GM19397 (cell line): ENCODE measurements at regions not wholly inside any gene's neighbourhood (a gene's known extent, or its start where the extent isn't known, plus 50 kb on each side); places are given as distances from the start of the nearest gene placed in this dataset.
"Not testable (repeated sequence)": the region's sequence is repeated elsewhere in the genome, so short reads cannot be mapped to it uniquely, and the experiment has no call there.

ENCODE experiments used
- ATAC-seq: cut with Tn5 transposase; IDR thresholded peaks from one replicate; pipeline ENCODE4 v1.9.1; 2021; ENCODE audit warnings: mild to moderate bottlenecking, moderate library complexity; ENCODE audit not compliant: unreplicated experiment

- ATAC-seq, result no peak
These were observed 105.4 kb upstream of the TLK1 start for GRCh38 chr2:171266102-171266501.

GRCh38 chr2:171261529-171261928, 100.8 kb upstream of the TLK1 start:
- not testable (repeated sequence) for ATAC-seq

GRCh38 chr2:171260471-171261424, 100.1 kb upstream of the TLK1 start:
- ATAC-seq, result no peak

DNA sequence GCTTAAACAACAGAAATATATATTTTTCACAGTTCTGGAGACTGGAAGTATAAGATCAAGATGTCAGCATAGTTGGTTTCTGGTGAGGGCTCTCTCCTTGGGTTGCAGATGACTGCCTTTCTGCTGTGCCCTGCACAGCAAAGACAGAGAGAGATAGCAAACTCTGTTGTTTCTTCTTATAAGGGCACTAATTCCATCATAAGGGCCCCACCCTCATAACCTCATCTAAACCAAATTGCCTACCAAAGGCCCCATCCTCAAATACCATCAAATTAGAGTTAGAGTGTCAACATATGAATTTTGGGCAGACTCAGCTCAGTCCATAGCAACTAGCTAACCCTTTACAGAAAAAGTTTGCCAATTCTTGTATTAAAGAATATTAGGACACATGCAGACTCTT, 94.0 kb upstream of the TLK1 start:
- ATAC-seq, result no peak

GRCh38 chr2:171253900-171254650, 93.4 kb upstream of the TLK1 start:
- no peak for ATAC-seq

DNA sequence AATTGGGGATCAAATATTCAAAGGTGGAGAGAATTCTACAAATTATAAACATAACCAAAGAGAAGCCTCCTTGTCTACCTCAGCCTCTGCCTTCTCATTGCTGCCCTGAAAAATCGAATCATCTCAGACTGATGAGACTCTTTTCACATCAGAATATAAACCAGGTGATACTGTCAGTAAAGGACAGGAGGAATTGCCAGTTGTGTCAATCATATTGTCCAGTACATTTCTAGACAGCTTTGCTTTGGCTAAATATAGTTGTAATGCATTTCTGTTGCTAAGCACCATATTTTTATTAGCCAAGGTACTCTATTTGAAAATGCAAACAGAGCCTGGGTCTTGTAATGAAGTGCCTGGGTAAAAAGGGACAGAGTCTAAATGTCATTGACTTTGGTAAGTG, 92.6 kb upstream of the TLK1 start:
- ATAC-seq, result no peak

- no peak for ATAC-seq
These were observed 89.0 kb upstream of the TLK1 start for GRCh38 chr2:171249689-171250088.

DNA sequence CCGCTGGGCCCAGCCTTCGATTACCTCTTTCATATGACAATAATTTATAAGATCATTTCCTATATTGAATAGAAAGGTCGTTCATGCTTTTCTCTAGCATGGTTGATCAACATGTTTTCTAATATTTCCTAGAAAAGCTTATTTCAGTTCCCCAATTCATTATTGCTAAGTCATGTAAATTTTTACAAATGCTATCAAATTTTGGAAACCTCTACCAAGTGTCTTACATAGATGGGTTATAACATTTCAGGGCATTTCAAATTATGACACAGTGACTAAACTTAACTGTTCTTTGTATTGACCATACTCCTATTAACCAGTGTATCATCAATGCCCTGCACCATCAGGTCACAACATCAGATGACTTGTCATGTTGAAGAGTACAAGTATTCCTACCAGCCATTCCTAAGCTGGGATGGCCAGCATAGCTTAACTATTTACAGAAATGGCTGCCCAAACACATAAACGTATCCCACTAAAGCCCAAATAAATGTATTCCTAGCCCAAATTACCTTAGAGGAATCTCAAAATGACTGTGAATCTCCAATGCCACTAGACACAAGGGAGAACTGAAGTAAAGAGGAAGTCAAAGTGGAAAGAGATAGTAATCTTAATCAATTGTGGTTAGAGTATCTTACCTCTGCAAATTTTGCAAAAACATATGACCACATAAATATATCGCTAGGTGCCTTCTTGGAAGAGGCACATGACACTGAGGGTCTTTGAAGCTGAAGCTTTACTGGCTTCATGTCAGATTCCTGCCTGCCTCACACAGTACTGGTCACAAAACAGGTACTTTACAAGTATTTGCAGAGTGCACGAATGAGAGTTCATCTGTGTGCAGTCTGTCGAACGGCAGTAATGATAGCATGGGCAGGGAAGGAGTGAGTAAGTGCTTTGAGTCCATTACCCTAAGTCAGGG, 87.3 kb upstream of the TLK1 start:
- no peak for ATAC-seq

DNA sequence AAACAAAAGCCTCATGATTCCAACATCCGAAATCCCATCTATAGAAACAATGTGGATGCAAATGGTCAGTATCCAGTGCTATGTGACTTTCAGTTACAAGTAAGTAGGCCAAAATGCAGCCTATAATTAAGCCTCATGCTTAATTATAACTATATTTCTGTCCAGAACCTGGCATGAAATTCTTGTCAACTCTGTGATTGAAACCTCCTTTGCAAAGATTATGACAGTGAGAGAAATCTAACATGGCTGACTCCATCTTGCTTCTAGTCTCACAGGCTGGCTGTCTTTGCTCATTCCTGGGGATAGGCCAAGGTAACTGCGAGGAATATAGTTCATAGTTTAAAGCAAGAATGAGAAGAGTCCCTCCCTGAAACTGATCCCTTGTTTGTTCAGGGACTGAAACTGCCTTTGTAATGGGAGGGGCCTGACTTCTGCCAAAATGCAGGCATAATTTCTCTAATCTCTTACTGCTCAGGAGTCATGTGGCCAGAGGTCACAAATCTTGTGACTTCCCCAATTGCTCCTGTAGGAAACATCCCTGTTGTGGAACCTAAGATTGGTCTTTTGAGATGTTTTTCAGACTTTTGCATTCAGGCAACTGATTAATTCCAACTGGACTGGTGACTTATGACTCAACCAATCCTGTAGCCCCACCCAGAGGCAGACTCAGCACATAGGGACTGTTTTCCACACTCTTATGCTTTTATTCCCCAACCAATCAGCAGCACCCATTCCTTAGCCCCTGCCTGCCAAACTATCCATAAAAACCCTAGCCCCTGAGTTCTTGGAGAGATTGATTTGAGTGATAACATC, 84.5 kb upstream of the TLK1 start:
- ATAC-seq, result no peak

- no peak for ATAC-seq
These were observed 83.8 kb upstream of the TLK1 start for GRCh38 chr2:171244466-171244969.

- no peak for ATAC-seq
These were observed 81.1 kb upstream of the TLK1 start for GRCh38 chr2:171241771-171242170.

- no peak for ATAC-seq
These were observed 78.3 kb upstream of the TLK1 start for GRCh38 chr2:171238946-171239345.

GRCh38 chr2:171237751-171238505, 77.2 kb upstream of the TLK1 start:
- ATAC-seq, result no peak

- no peak for ATAC-seq
These were observed 74.7 kb upstream of the TLK1 start for GRCh38 chr2:171235262-171235881.

DNA sequence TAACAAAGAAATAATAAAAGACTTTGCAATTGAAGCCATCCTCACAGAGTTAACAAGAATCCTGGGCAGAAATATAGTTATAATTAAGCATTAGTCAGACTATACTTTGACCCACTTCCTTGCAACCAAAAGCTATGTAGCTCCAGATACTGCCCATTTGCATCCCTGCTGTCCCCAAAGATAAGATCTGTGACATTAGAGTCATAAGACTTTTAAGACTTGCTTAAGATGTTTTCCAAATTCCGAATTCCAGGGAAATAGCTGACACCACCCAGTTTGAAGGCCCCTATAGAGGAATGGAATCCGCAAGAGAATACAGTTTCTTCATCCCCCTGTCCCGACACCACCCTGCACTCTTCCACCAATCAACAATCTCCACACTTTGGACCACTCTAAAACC, 69.5 kb upstream of the TLK1 start:
- ATAC-seq, result no peak

GRCh38 chr2:171228826-171229225, 68.1 kb upstream of the TLK1 start:
- ATAC-seq, result no peak

GRCh38 chr2:171227066-171227782, 66.5 kb upstream of the TLK1 start:
- no peak for ATAC-seq

DNA sequence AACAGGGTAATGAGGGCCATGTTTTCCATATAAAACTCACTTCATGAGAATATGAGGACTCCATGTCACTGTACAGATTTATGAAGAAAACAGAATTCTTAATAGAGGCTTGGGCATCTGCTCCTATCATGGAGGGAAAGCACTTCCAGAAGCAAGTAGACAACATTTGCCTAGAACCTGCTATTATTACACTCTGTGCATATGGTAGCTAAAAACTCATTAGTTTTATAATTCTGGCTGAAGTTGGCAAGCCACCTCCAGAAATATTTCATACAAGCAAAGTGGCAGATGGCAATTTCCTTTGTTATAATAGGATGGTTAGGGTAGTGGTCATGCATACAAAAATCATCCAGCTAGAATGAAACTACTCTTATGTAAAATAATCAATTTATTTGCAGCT, 65.8 kb upstream of the TLK1 start:
- ATAC-seq, result no peak
